ENCODE measurements at regions not wholly inside any gene's neighbourhood (a gene's known extent, or its start where the extent isn't known, plus 50 kb on each side); places are given as distances from the start of the nearest gene placed in this dataset.
A peak's percentile ranks its signal among the peaks of the same experiment; 100 is the strongest.

GRCh38 chr12:25787701-25788100 is 170.8 kb upstream of the RASSF8 start:
- Mint-ChIP-seq H3K36me3 (ENCODE audit: low read depth, unreplicated experiment) (no peaks in the 10 kb centered on the region), H3K27ac (ENCODE audit: unreplicated experiment) (no peak overlapping the region)

GRCh38 chr12:25788707-25789442 is 169.6 kb upstream of the RASSF8 start:
- Histone ChIP-seq H3K9ac (ENCODE audit: low read length) (no peak overlapping the region), H3K4me3 (ENCODE audit: insufficient read depth, low read depth, low read length) (no peak overlapping the region), H3K9me3 (ENCODE audit: insufficient read depth, low read depth, low read length) (no peaks in the 10 kb centered on the region), H3K79me2 (ENCODE audit: insufficient read depth, low read length) (no peaks in the 10 kb centered on the region), H4K20me1 (ENCODE audit: insufficient read depth, low read length) (no peaks in the 10 kb centered on the region), H3K27ac (ENCODE audit: low read depth, low read length) (no peak overlapping the region), H3K27me3 (ENCODE audit: insufficient read depth, low read length) (no peaks in the 10 kb centered on the region), H3K36me3 (ENCODE audit: insufficient read depth, low read length) (no peaks in the 10 kb centered on the region), H3K4me2 (ENCODE audit: low read length) (no peak overlapping the region), H3K4me1 (ENCODE audit: insufficient read depth, low read length) (no peaks in the 10 kb centered on the region), H2AFZ (ENCODE audit: low read depth, low read length) (no peak overlapping the region)
- no peak for FAIRE-seq
- no peaks in the 10 kb centered on the region for H3K27me3 Mint-ChIP-seq (ENCODE audit: low read depth, unreplicated experiment)
- no peaks in the 10 kb centered on the region for H3K4me1 Mint-ChIP-seq (ENCODE audit: low read depth, unreplicated experiment)
- TF ChIP-seq CTCF (IDR thresholded peaks at IDR 0.05; ENCODE audit: insufficient read depth, low read depth, low read length) (no peak), EZH2 (IDR thresholded peaks at IDR 0.05; ENCODE audit: insufficient read depth, low read length) (no peak)
- H3K4me3 Mint-ChIP-seq (ENCODE audit: unreplicated experiment), result no peak overlapping the region
- H3K36me3 Mint-ChIP-seq (ENCODE audit: low read depth, unreplicated experiment), result no peaks in the 10 kb centered on the region
- no peak overlapping the region for H3K27ac Mint-ChIP-seq (ENCODE audit: unreplicated experiment)
- no peak for DNase-seq (ENCODE audit: low read depth)
- H3K9me3 Mint-ChIP-seq (ENCODE audit: unreplicated experiment), result no peaks in the 10 kb centered on the region

More at GRCh38 chr12:25787701-25788100, 170.8 kb upstream of the RASSF8 start:
- no peak overlapping the region for H2AFZ ChIP-seq (ENCODE audit: low read depth, low read length)
- no peaks in the 10 kb centered on the region for H4K20me1 ChIP-seq (ENCODE audit: insufficient read depth, low read length)
- H3K4me3 ChIP-seq (ENCODE audit: insufficient read depth, low read depth, low read length), result no peak overlapping the region
- Mint-ChIP-seq H3K4me1 (ENCODE audit: low read depth, unreplicated experiment) (no peaks in the 10 kb centered on the region), H3K9me3 (ENCODE audit: unreplicated experiment) (no peaks in the 10 kb centered on the region), H3K4me3 (ENCODE audit: unreplicated experiment) (no peak overlapping the region), H3K27me3 (ENCODE audit: low read depth, unreplicated experiment) (no peaks in the 10 kb centered on the region)
- TF ChIP-seq EZH2 (IDR thresholded peaks at IDR 0.05; ENCODE audit: insufficient read depth, low read length) (no peak), CTCF (IDR thresholded peaks at IDR 0.05; ENCODE audit: insufficient read depth, low read depth, low read length) (no peak)
- no peaks in the 10 kb centered on the region for H3K36me3 ChIP-seq (ENCODE audit: insufficient read depth, low read length)
- H3K4me2 ChIP-seq (ENCODE audit: low read length), result no peak overlapping the region
- FAIRE-seq, result no peak
- H3K4me1 ChIP-seq (ENCODE audit: insufficient read depth, low read length), result no peaks in the 10 kb centered on the region
- DNase-seq (ENCODE audit: low read depth), result no peak
- no peaks in the 10 kb centered on the region for H3K9me3 ChIP-seq (ENCODE audit: insufficient read depth, low read depth, low read length)
- no peak overlapping the region for H3K9ac ChIP-seq (ENCODE audit: low read length)
- H3K79me2 ChIP-seq (ENCODE audit: insufficient read depth, low read length), result no peaks in the 10 kb centered on the region
- H3K27me3 ChIP-seq (ENCODE audit: insufficient read depth, low read length), result no peaks in the 10 kb centered on the region
- no peak overlapping the region for H3K27ac ChIP-seq (ENCODE audit: low read depth, low read length)

GRCh38 chr12:25789541-25789944 is 168.9 kb upstream of the RASSF8 start:
- no peaks in the 10 kb centered on the region for H3K9me3 ChIP-seq (ENCODE audit: insufficient read depth, low read depth, low read length)
- Mint-ChIP-seq H3K36me3 (ENCODE audit: low read depth, unreplicated experiment) (no peaks in the 10 kb centered on the region), H3K9me3 (ENCODE audit: unreplicated experiment) (no peaks in the 10 kb centered on the region), H3K4me1 (ENCODE audit: low read depth, unreplicated experiment) (no peaks in the 10 kb centered on the region), H3K27ac (ENCODE audit: unreplicated experiment) (no peak overlapping the region), H3K27me3 (ENCODE audit: low read depth, unreplicated experiment) (no peaks in the 10 kb centered on the region), H3K4me3 (ENCODE audit: unreplicated experiment) (no peak overlapping the region)
- H3K27me3 ChIP-seq (ENCODE audit: insufficient read depth, low read length), result no peaks in the 10 kb centered on the region
- peaks cover 4% of the 10 kb centered on the region for H3K4me1 ChIP-seq (ENCODE audit: insufficient read depth, low read length)
- TF ChIP-seq EZH2 (IDR thresholded peaks at IDR 0.05; ENCODE audit: insufficient read depth, low read length) (no peak), CTCF (IDR thresholded peaks at IDR 0.05; ENCODE audit: insufficient read depth, low read depth, low read length) (no peak)
- H3K4me2 ChIP-seq (ENCODE audit: low read length), result no peak overlapping the region
- no peak overlapping the region for H3K4me3 ChIP-seq (ENCODE audit: insufficient read depth, low read depth, low read length)
- no peak overlapping the region for H3K27ac ChIP-seq (ENCODE audit: low read depth, low read length)
- H2AFZ ChIP-seq (ENCODE audit: low read depth, low read length), result no peak overlapping the region
- no peaks in the 10 kb centered on the region for H3K79me2 ChIP-seq (ENCODE audit: insufficient read depth, low read length)
- DNase-seq (ENCODE audit: low read depth), result peak; percentile 58
- no peak for FAIRE-seq
- H3K9ac ChIP-seq (ENCODE audit: low read length), result no peak overlapping the region
- H4K20me1 ChIP-seq (ENCODE audit: insufficient read depth, low read length), result no peaks in the 10 kb centered on the region
- H3K36me3 ChIP-seq (ENCODE audit: insufficient read depth, low read length), result no peaks in the 10 kb centered on the region
